ENCODE measurements at regions not wholly inside any gene's neighbourhood (a gene's known extent, or its start where the extent isn't known, plus 50 kb on each side); places are given as distances from the start of the nearest gene placed in this dataset.

GRCh38 chr13:72109863-72110262, 242.9 kb upstream of the DACH1 start:
- DNase-seq (ENCODE audit: low read depth): no peak

GRCh38 chr13:72104656-72105180, 237.7 kb upstream of the DACH1 start:
- no peak for DNase-seq (ENCODE audit: low read depth)

GRCh38 chr13:72101768-72102400, 234.9 kb upstream of the DACH1 start:
- DNase-seq (ENCODE audit: low read depth): no peak

GRCh38 chr13:72100339-72100738, 233.3 kb upstream of the DACH1 start:
- DNase-seq (ENCODE audit: low read depth): no peak

- no peak for DNase-seq (ENCODE audit: low read depth)
Measured at GRCh38 chr13:72097568-72097967, 230.6 kb upstream of the DACH1 start.

GRCh38 chr13:72093262-72093661, 226.3 kb upstream of the DACH1 start:
- DNase-seq (ENCODE audit: low read depth): no peak

GRCh38 chr13:72074663-72075062, 207.7 kb upstream of the DACH1 start:
- no peak for DNase-seq (ENCODE audit: low read depth)

- no peak for DNase-seq (ENCODE audit: low read depth)
Measured at GRCh38 chr13:72072261-72072660, 205.3 kb upstream of the DACH1 start.

- DNase-seq (ENCODE audit: low read depth): no peak
Measured at GRCh38 chr13:72071713-72072112, 204.7 kb upstream of the DACH1 start.

- no peak for DNase-seq (ENCODE audit: low read depth)
Measured at GRCh38 chr13:72062566-72062965, 195.6 kb upstream of the DACH1 start.

GRCh38 chr13:72061613-72062012, 194.6 kb upstream of the DACH1 start:
- DNase-seq (ENCODE audit: low read depth): no peak

GRCh38 chr13:72050251-72050650, 183.2 kb upstream of the DACH1 start:
- no peak for DNase-seq (ENCODE audit: low read depth)

- DNase-seq (ENCODE audit: low read depth): no peak
Measured at GRCh38 chr13:72043366-72043765, 176.4 kb upstream of the DACH1 start.

- DNase-seq (ENCODE audit: low read depth): no peak
Measured at GRCh38 chr13:72041165-72041564, 174.2 kb upstream of the DACH1 start.

- DNase-seq (ENCODE audit: low read depth): no peak
Measured at GRCh38 chr13:72039126-72039525, 172.1 kb upstream of the DACH1 start.

GRCh38 chr13:72029981-72030380, 163.0 kb upstream of the DACH1 start:
- DNase-seq (ENCODE audit: low read depth): no peak

GRCh38 chr13:72025836-72026235, 158.8 kb upstream of the DACH1 start:
- DNase-seq (ENCODE audit: low read depth): no peak

GRCh38 chr13:72023895-72024294, 156.9 kb upstream of the DACH1 start:
- no peak for DNase-seq (ENCODE audit: low read depth)

GRCh38 chr13:72005455-72005854, 138.5 kb upstream of the DACH1 start:
- no peak for DNase-seq (ENCODE audit: low read depth)

GRCh38 chr13:72004784-72005374, 137.9 kb upstream of the DACH1 start:
- no peak for DNase-seq (ENCODE audit: low read depth)

GRCh38 chr13:72004246-72004645, 137.2 kb upstream of the DACH1 start:
- DNase-seq (ENCODE audit: low read depth): no peak

GRCh38 chr13:71998223-71998622, 131.2 kb upstream of the DACH1 start:
- no peak for DNase-seq (ENCODE audit: low read depth)

GRCh38 chr13:71979616-71980015, 112.6 kb upstream of the DACH1 start:
- no peak for DNase-seq (ENCODE audit: low read depth)

- DNase-seq (ENCODE audit: low read depth): no peak
Measured at GRCh38 chr13:71977028-71977427, 110.0 kb upstream of the DACH1 start.

All from stimulated activated CD8-positive, alpha-beta memory T cell treated with anti-CD3 and anti-CD28 coated beads, Interleukin-12 subunit alpha, Interleukin-12 subunit beta, amount 100 ng/mL, for 1 hour (primary cell).